ENCODE measurements at regions not wholly inside any gene's neighbourhood (a gene's known extent, or its start where the extent isn't known, plus 50 kb on each side); places are given as distances from the start of the nearest gene placed in this dataset.

- Histone ChIP-seq H3K9ac (ENCODE audit: low read length) (no peak overlapping the region), H4K20me1 (ENCODE audit: insufficient read depth, low read length) (no peaks in the 10 kb centered on the region), H3K4me3 (ENCODE audit: low read length) (no peak overlapping the region), H3K79me2 (ENCODE audit: low read length) (no peaks in the 10 kb centered on the region), H3K4me1 (ENCODE audit: low read length) (peaks cover 6% of the 10 kb centered on the region; the same call in 1 of the 2 replicates), H3K4me2 (ENCODE audit: low read depth, low read length) (no peak overlapping the region), H3K27ac (ENCODE audit: low read length) (no peak overlapping the region), H3K9me2 (replicated peaks; ENCODE audit: insufficient read depth, low read length) (no peaks in the 10 kb centered on the region), H2AFZ (ENCODE audit: low read length) (no peak overlapping the region), H3K27me3 (replicated peaks; ENCODE audit: insufficient read depth, low read length) (no peaks in the 10 kb centered on the region), H3F3A (ENCODE audit: insufficient read depth, low read length) (0 out of 2 replicates have a peak, but pooled peaks cover 3% of the 10 kb centered on the region), H3K9me3 (replicated peaks; ENCODE audit: insufficient read depth, low read length) (no peaks in the 10 kb centered on the region), H3K36me3 (replicated peaks; ENCODE audit: insufficient read depth, low read length) (no peaks in the 10 kb centered on the region)
- DNase-seq, result peak; percentile 19
- TF ChIP-seq EZH2 (optimal IDR thresholded peaks at IDR 0.05; ENCODE audit: low read depth, low read length) (no peak), EZH2phosphoT487 (IDR thresholded peaks at IDR 0.05; ENCODE audit: low read length) (no peak), CTCF (IDR thresholded peaks at IDR 0.05; ENCODE audit: low read length) (no peak)
Measured at GRCh38 chr4:14225688-14226207, 598.2 kb upstream of the BOD1L1 start.

GRCh38 chr4:14233126-14233525, 605.6 kb upstream of the BOD1L1 start:
- Histone ChIP-seq H3K4me3 (ENCODE audit: low read length) (no peak overlapping the region), H3K27ac (ENCODE audit: low read length) (no peak overlapping the region), H3K4me1 (ENCODE audit: low read length) (no peaks in the 10 kb centered on the region), H2AFZ (ENCODE audit: low read length) (no peak overlapping the region), H3K9me2 (replicated peaks; ENCODE audit: insufficient read depth, low read length) (no peaks in the 10 kb centered on the region), H3K9me3 (replicated peaks; ENCODE audit: insufficient read depth, low read length) (no peaks in the 10 kb centered on the region), H3K27me3 (replicated peaks; ENCODE audit: insufficient read depth, low read length) (no peaks in the 10 kb centered on the region), H3F3A (ENCODE audit: insufficient read depth, low read length) (no peaks in the 10 kb centered on the region), H3K79me2 (ENCODE audit: low read length) (no peaks in the 10 kb centered on the region), H3K9ac (ENCODE audit: low read length) (no peak overlapping the region), H3K4me2 (ENCODE audit: low read depth, low read length) (no peak overlapping the region), H3K36me3 (replicated peaks; ENCODE audit: insufficient read depth, low read length) (no peaks in the 10 kb centered on the region), H4K20me1 (ENCODE audit: insufficient read depth, low read length) (no peaks in the 10 kb centered on the region)
- TF ChIP-seq CTCF (IDR thresholded peaks at IDR 0.05; ENCODE audit: low read length), result no peak
- TF ChIP-seq EZH2 (optimal IDR thresholded peaks at IDR 0.05; ENCODE audit: low read depth, low read length), result no peak
- TF ChIP-seq EZH2phosphoT487 (IDR thresholded peaks at IDR 0.05; ENCODE audit: low read length), result no peak
- no peak for DNase-seq

- Histone ChIP-seq H3K27me3 (replicated peaks; ENCODE audit: insufficient read depth, low read length) (no peaks in the 10 kb centered on the region), H3K4me1 (ENCODE audit: low read length) (no peaks in the 10 kb centered on the region), H3K27ac (ENCODE audit: low read length) (no peak overlapping the region), H4K20me1 (ENCODE audit: insufficient read depth, low read length) (no peaks in the 10 kb centered on the region), H3K9me3 (replicated peaks; ENCODE audit: insufficient read depth, low read length) (no peaks in the 10 kb centered on the region), H3K4me2 (ENCODE audit: low read depth, low read length) (no peak overlapping the region), H2AFZ (ENCODE audit: low read length) (no peak overlapping the region), H3K4me3 (ENCODE audit: low read length) (no peak overlapping the region), H3F3A (ENCODE audit: insufficient read depth, low read length) (no peaks in the 10 kb centered on the region), H3K79me2 (ENCODE audit: low read length) (no peaks in the 10 kb centered on the region), H3K36me3 (replicated peaks; ENCODE audit: insufficient read depth, low read length) (no peaks in the 10 kb centered on the region), H3K9ac (ENCODE audit: low read length) (no peak overlapping the region), H3K9me2 (replicated peaks; ENCODE audit: insufficient read depth, low read length) (no peaks in the 10 kb centered on the region)
- TF ChIP-seq EZH2phosphoT487 (IDR thresholded peaks at IDR 0.05; ENCODE audit: low read length) (no peak), CTCF (IDR thresholded peaks at IDR 0.05; ENCODE audit: low read length) (no peak), EZH2 (optimal IDR thresholded peaks at IDR 0.05; ENCODE audit: low read depth, low read length) (no peak)
- DNase-seq, result no peak
Measured at GRCh38 chr4:14234307-14234706, 606.8 kb upstream of the BOD1L1 start.

Data from MM.1S (cell line).